Posterior cingulate gyrus (tissue), 11 donors: ENCODE measurements at regions not wholly inside any gene's neighbourhood (a gene's known extent, or its start where the extent isn't known, plus 50 kb on each side); places are given as distances from the start of the nearest gene placed in this dataset.
"Not testable (repeated sequence)": the region's sequence is repeated elsewhere in the genome, so short reads cannot be mapped to it uniquely, and the experiment has no call there.

Source experiments
- DNase-seq, 10 donors: peaks; one replicate each; pipeline versions ENCODE4 v3.0.0 to v3.0.0-alpha.2; 2020 to 2021; ENCODE audit warnings: mixed read lengths in 3 of 10
- intact Hi-C: fragments of 100-400 bp; cut with DNase I; formaldehyde crosslinking; loops from one replicate; pipeline ENCODE4 v1.15.1; 2023

DNA sequence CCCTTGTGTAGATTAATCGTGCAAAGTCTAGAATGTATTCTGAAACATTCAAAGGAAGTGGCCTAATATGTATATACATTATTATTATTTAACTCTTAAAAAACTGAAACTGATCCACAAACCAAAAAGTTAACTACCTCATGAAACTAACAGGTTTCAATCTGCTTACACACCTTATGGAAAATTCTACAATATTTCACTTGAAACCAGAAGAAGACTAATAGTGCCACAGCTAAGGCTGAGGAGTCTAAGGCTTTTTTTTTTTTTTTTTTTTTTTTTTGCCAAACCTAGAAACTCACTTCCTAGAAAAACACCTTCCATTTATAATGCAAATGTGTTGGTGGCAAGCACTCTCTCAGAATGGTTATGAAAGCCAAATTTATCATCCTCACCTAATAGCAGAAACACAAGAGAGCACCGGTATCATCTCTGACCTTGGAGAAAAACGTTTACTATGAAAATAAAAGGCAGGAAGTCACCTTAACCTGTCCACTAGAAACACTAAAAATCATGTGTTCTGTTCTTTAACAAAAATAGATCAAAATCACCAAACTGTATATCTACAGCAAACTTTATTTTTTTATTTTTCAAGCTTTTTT, 586.1 kb downstream of the FRK start:
- intact Hi-C loops: no loop called here
- no peak for DNase-seq

DNA sequence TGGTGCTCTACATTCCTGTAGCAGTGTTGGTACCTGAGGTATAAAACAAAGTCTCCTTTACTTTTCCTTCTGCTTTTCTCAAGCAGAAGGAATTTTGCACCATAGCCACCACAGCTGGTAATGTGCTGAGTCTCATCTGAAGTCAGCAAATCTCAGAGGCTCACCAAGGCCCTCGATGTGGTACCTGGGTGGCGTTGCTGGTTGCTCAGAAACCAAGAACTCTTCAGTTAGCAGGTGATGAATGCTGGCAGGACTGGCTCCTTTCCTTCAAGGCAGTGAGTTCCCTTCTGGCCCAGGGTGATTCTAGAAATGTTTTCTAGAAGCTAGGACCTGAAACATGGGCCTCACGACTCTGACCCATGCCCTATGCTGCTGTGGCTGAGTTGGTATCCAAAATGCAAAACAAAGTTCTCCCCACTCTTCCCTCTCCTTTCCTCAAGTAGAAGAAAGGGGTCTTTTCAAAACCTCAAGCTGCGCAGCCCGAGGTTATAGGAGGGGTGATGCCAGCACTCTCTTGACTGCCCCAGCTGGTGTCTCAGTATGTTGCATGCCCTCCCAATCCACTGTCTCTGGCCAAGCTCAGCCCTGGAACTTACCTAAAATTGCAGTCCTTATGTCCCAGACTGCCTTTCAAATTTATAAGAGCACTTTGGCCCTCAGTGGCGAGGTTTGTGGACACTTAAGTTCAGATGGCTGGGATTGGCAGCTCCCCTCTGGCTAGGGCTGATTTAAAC, 592.3 kb downstream of the FRK start:
- no peak for DNase-seq
- intact Hi-C loops: no loop called here

DNA sequence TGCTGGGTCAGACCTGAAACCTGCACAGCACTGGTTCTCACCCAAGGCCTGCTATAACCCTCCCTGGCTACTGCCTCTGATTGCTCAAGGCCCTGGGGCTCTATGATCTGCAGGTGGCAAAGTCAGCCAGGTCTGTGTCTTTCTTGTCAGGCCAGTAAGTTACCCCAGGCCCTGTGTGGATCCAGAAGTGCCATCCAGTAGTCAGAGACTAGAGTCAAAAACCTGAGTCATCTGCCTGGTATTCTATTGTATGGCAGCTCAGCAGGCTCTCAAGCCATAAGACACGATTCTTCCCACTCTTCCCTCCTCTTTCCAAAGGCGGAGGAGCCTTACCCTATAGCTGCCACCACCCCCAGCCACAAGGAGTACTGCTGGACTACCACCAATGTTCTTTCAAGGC, 593.0 kb downstream of the FRK start:
- intact Hi-C loops: no loop called here
- DNase-seq: no peak

DNA sequence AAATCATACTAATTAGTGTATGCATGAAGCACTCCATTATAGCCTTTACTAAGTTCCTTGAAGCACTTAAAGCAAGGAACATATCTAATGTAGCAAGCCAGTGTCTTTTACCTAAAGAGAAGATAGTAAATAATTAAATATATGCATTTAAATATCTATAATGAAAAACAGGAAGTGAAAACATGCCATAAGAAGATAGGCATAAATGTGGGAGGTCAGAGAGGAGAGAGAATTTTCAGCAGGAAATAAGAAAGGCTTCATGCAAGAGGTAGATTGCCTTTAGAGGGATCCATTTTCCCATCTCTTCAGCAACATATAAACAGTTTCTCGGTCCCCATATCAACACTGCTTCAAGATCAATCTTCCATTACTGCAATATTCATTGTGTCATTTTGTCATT, 599.8 kb downstream of the FRK start:
- intact Hi-C loops: no loop called here
- no peak for DNase-seq

DNA sequence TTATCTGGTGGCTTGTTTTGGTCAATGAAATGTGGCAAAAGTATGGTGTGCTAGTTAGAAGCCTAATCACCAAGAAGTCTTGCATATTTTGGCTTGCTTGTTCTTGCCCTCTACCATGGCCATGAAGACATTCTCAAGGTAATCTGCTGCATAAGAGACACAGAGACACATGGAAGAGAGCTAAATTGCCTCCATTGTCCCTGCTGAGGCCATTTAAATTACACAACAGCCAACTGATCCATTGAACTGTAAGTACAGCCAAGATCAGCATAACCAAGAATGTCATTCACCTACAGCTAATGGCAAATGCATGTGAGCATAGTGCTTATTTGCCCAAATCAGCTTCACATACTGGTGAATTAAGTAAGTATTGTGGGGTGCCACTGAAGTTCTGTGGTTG, 603.8 kb downstream of the FRK start:
- DNase-seq: no peak
- intact Hi-C loops: no loop called here

DNA sequence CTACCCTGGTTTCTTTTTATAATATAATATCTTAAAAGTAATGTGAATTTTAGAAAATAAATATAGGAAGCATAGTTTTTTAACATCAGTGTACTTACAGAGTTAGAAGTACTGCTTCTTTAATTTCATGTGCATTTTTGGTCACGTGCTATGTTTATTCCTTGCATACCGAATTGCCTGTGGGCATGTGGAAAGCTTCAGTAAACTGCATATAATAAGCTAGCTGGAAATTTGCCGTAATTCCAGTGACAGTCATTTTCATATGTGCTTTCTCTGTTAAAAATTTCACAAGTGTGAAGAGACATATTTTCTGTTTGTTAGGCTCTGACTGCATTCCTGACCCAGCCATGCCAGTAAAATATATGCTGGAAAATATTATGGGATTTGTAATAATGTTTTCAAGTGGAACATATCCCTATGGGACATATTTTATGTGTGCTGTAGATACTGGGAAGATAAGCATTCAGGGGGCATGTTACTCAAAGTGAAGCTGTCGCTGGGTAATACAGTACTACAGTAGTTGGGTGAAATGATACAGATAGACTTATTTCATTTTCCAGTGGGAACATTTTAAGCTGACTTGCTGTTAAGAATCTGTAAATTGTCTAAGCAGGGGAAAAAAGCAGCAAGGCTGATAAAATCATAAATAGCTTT, 616.7 kb downstream of the FRK start:
- intact Hi-C loops: no loop called here
- DNase-seq: no peak

DNA sequence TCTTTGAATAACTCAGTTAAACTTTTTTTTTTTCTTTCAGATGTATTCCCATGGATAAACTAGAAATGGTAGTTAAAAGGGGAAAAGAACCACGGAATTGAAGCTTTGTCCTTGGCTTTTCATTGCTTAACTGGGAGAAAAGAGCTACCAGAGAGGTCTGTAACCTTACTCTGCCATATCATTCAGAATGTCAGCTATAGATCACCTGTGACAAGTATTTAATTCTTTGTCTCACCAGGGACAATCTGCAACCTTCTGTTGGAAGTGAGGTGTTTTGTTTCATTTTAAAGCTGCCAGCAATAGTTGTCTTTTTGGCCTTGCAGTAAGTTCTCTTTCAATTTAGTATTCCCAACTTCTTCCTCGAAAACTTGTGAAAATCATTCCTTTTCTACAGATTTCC, 618.4 kb downstream of the FRK start:
- intact Hi-C loops: no loop called here
- no peak for DNase-seq

DNA sequence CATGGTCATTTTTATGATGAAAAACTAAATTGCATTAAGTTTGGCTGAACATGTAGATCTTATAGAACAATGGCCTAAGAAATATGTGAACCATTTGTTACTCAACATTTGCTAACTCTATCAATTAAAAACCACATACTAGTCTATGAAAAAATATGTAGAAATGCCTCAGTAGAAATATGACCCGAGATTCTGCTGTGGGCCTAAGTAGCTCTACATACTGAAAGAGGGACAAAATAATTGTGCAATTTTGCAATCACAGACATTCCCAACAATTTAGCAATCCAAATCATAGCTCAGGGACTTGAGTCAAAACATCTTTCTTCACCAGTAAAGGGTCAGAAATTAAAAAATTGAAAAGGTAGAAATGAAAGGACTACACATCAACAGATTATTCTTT, 619.0 kb downstream of the FRK start:
- intact Hi-C loops: no loop called here
- no peak for DNase-seq

DNA sequence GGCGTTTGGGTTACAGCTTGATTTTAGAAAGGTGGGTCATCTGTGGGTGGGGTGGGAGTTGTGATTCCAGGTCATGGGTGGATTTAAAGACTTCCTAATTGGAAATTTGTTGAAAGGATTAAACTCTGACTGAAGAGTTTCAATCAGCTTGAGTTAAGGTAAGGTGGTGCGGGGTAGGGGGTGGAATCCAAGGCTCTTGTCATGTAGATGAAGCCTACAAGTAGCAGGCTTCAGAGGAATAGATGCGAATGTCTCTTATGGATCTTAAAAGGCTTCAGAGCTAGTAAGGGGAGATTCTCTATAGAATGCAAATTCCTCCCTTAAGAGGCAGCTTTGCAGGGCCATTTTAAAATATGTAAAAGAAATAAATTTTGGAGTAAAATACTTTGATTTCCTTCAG, 645.3 kb downstream of the FRK start:
- no peak for DNase-seq
- intact Hi-C loops: no loop called here

DNA sequence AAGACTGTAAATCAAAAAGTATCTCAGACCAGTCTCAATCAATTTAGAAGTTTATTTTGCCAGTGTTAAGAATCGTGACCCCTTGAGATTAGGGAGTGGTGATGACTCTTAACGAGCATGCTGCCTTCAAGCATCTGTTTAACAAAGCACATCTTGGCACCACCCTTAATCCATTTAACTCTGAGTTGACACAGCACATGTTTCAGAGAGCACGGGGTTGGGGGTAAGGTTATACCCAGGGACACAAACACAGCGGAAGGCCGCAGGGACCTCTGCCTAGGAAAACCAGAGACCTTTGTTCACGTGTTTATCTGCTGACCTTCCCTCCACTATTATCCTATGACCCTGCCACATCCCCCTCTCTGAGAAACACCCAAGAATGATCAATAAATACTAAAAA, 645.8 kb downstream of the FRK start:
- DNase-seq, intact Hi-C loops: not testable (repeated sequence)

DNA sequence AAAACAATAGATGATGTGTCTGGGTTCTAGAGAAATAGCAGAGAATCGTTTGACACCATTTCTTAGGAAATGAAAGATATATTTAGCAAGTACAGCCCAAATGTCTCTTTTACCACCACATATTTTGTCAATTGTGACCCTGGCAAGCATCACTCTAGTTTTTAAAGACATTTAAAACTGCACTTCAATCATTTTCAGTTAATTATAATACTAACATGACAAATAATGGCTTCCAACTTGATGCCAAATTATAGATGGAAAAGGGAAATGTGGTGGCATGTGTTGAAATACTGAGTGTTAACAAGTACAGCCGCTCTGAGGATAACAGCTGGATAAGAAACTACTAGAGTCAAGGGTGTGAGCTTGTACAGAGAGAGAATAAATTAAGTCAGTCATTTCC, 648.9 kb downstream of the FRK start:
- DNase-seq: no peak
- intact Hi-C loops: no loop called here

DNA sequence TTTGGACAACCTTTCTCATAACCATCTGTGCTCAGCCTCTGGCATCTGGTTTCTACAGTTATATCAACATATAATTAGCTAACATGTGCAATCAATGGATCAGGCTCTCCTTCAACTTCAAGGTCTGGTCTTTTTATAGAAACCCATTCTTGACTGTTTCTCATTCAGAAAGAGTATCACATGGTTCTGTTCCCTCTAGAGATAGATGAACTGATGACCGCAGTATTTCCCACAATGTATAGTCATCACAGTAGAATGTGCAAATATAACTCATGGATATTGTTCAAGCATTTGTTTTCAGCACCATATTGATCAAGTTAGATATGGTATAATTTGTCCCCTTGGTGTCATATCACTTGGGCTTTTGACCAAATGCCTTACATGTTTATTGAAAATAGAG, 656.2 kb downstream of the FRK start:
- no peak for DNase-seq
- intact Hi-C loops: no loop called here

DNA sequence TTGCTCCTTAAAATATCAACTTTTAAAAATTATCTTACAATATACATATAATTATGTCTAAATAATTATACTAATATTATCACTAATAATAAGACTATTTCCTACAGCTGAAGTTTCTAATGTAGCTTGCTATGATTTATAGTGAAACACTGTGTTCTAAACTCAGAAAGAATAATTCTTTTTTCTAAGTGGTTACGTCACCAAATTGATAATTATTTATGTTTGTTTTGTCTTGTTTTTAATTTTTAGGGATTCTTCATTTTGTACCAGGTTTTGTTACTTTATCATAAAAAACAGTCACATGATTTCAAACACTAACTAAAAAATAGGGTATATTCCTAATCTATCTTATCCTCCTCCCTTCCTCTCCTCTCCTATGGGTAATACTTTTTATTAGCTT, 662.1 kb downstream of the FRK start:
- no peak for DNase-seq
- intact Hi-C loops: no loop called here

DNA sequence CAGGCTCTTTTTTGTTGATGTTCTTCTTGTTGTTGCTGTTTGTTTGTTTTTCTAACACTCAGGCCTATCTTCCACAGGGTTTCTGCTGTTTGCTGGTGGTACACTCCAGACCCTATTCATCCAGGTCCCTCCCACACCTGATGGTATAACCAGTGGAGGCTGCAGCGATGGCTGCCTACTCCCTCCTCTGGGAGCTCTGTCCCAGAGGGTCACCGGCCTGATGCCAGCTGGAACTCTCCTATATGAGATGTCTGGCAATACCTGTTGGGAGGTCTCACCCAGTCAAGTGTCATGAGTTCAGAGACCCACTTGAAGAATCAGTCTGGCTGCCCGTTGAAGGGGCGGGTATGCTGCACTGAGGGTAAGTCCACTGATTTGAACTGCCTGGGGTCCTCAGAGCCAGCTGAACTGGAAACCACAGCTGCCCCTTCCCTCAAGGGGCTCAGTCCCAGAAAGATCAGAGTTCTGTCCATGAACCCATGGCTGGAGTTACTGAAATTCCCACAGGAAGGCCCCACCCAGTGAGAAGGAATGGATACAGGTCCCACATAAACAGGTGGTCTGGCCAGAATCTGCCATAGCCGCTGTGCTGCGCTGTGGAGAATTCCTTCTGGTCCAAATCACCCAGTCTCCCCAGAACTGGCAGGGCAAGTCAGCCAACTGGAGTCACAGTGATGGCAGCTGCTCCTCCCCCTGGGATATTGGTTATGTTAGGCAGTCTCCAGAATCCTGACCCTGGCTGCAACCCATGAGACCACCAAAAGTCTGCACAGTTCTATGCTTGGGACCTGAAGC, 664.4 kb downstream of the FRK start:
- DNase-seq: peak in 1 of 10 donors; percentile 51
- intact Hi-C loops: no loop called here

DNA sequence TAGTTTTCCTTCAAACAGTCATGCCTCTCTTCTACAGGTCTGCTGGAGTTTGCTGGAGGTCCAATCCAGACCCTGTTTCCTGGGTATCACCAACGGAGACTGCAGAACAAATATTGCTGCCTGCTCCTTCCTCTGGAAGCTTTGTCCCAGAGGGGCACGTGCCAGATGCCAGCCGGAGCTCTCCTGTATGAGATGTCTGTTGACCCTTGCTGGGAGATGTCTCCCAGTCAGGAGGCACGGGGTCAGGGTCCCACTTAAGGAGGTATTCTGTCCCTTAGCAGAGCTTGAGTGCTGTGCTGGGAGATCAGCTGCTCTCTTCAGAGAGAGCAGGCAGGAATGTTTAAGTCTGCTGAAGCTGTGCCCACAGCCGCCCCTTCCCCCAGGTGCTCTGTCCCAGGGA, 666.9 kb downstream of the FRK start:
- DNase-seq: peak in 2 of 10 donors; percentile 33 to 67
- intact Hi-C loops: no loop called here

DNA sequence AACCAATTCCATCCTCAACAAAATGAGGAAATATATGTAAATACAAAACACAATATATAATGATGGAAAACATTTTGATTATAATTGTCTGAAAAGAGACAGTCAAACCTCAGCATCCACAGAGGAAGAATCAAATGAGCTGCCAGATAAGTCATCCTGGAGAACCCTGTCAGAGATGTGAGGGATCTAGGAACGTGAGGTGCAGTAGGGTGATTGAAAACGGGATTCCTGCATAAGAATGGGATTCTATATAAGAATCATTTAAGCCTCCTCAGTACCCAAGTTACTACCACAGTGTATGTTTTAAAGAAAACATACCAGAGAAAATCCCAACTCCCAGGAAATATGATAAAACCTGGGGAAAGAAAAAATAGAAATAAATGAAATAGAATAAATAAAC, 690.5 kb downstream of the FRK start:
- no peak for DNase-seq
- intact Hi-C loops: no loop called here

DNA sequence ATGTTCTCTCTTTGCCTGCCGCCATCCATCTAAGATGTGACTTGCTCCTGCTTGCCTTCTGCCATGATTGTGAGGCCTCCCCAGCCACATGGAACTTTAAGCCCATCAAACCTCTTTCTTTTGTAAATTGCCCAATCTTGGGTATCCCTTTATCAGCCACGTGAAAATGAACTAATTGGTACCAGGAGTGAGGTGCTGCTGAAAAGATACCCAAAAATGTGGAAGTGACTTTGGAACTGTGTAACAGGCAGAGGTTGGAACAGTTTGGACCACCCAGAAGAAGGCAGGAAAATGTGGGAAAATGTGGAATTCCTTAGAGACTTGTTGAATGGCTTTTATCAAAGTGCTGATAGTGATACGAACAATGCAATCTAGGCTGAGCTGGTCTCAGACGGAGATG, 694.9 kb downstream of the FRK start:
- no peak for DNase-seq
- intact Hi-C loops: no loop called here

DNA sequence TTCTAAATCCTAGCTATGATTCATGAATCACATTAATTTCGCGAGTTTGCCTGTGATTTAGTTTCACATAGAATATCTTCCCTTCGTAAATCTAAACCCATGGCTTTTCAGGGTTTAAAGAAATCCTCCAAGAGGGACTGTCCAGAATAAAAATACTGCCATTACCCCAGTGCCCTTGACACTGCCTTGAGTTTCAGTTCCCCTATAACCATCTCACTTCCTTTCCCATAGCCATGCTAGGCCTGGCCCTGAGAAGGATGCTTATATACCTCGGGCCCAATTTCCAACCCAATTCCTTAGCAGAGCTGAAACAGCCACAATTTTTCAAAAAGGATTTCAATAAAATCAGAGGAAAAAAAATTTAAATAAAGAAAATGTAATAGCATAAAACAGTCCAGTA, 697.3 kb downstream of the FRK start:
- intact Hi-C loops: no loop called here
- DNase-seq: no peak

DNA sequence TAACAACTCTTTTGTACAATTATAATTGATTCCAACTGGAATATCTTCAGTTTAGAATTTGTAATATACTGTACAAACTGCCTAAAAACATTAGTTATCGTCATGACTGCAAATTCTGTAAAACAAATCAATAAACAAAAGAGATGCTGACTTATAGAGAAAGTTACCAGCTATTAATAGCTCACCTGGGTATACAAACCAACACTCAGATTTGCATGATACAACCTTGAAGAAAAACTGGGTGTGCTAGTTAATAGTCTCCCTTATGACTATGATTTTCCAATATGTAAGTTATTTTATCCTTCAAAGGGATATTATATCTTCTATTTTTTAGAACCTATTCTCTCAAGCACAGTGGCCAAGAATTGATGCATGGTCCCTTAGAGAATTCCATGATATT, 698.5 kb downstream of the FRK start:
- intact Hi-C loops: no loop called here
- DNase-seq: no peak

DNA sequence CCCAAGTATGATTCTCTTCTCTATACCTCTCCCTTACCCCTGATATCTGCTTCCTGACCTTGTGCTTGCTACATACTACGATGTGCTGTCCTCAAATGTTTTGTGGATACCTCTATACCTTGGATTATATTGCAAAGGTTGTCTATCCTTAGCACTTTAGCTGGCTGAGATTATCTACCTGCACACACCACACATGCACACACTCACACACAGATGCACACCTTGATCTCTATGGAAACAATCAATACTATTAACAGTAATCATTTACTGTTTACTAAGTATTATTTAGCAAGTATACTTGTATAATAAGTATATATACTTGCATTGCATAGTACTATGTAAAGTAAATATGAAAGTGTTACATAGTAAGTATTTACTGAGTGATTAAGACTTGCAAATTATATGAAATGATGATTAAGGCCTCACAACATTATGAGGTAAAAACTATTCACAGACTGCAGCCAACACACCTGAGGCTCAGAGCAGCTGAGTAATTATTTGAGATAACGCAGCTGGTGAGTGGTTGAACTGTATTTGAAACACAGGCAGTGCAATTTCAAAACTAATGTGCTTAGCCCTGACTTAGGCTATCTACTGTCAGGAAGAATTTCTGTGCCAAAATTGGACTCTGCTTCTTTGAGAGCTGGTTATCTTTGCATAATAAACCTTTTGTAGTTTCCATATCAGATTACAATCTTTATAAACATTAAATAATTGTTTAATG, 699.9 kb downstream of the FRK start:
- no peak for DNase-seq
- intact Hi-C loops: no loop called here

DNA sequence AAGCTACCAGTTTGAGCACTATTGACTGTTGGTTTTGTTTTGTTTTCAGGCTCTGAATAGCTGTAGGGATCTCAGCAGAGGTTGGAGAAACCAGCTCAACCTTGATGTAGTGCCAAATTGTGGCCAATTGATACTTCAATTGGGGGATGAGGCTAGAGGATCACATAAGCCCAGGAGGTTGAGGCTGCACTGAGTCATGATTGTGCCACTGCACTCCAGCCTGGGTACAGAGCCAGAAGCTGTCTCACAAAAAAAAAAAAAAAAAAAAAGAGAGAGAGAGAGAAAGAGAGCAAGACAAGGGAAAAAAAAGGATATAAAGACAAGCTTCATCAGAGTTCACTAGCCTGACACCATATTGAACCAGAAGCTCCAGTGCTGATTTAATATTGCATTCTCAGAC, 702.1 kb downstream of the FRK start:
- intact Hi-C loops: no loop called here
- no peak for DNase-seq
